HEK293T (cell line): ENCODE measurements at regions not wholly inside any gene's neighbourhood (a gene's known extent, or its start where the extent isn't known, plus 50 kb on each side); places are given as distances from the start of the nearest gene placed in this dataset.
A peak's percentile ranks its signal among the peaks of the same experiment; 100 is the strongest.

Experiments used
- CTCF ChIA-PET: fragments of 350-600 bp; formaldehyde crosslinking; extraction: SDS; loops from one replicate; lab custom pipeline; 2021; ENCODE audit warnings: antibody characterized with exemption, inconsistent platforms; lab: Yijun Ruan, JAX
- POLR2A ChIA-PET: fragments of 350-600 bp; formaldehyde crosslinking; extraction: SDS; loops from one replicate; lab custom pipeline; 2020; ENCODE audit warnings: antibody characterized with exemption, inconsistent platforms; lab: Yijun Ruan, JAX
- DNase-seq: peaks from one replicate; pipeline ENCODE4 v3.0.0; 2012; ENCODE audit warnings: mixed read lengths; ENCODE audit errors: extremely low spot score
- ARNT ChIP-seq: fragments of 450-650 bp; IDR thresholded peaks from 2 replicates; pipeline ENCODE4 v1.6.1; 2017; ENCODE audit warnings: mild to moderate bottlenecking
- BHLHE40 ChIP-seq: fragments of 450-650 bp; IDR thresholded peaks from 2 replicates; pipeline ENCODE4 v1.6.1; 2016; ENCODE audit warnings: mild to moderate bottlenecking, moderate library complexity, borderline replicate concordance
- CTBP1 ChIP-seq: fragments of 450-650 bp; IDR thresholded peaks from 2 replicates; pipeline ENCODE4 v1.6.1; 2016; ENCODE audit warnings: borderline replicate concordance
- ELF4 ChIP-seq: fragments of 450-650 bp; IDR thresholded peaks from 2 replicates; pipeline ENCODE4 v1.6.1; 2017; ENCODE audit warnings: antibody characterized with exemption
- FOXA1 ChIP-seq: fragments of 450-650 bp; IDR thresholded peaks from 2 replicates; pipeline ENCODE4 v1.6.1; 2016; ENCODE audit warnings: mild to moderate bottlenecking
- FOXK2 ChIP-seq: fragments of 450-650 bp; IDR thresholded peaks from 2 replicates; pipeline ENCODE4 v1.6.1; 2016; ENCODE audit warnings: mild to moderate bottlenecking
- FOXM1 ChIP-seq: fragments of 450-650 bp; IDR thresholded peaks from 2 replicates; pipeline ENCODE4 v1.6.1; 2017; ENCODE audit warnings: mild to moderate bottlenecking, borderline replicate concordance
- HDGF ChIP-seq: fragments of 450-650 bp; IDR thresholded peaks from 2 replicates; pipeline ENCODE4 v1.6.1; 2017; ENCODE audit warnings: antibody characterized with exemption, borderline replicate concordance
- L3MBTL2 ChIP-seq: fragments of 450-650 bp; conservative IDR thresholded peaks from 2 replicates; pipeline ENCODE4 v1.6.1; 2016; ENCODE audit warnings: mild to moderate bottlenecking
- LEF1 ChIP-seq: fragments of 450-650 bp; IDR thresholded peaks from 2 replicates; pipeline ENCODE4 v1.6.1; 2017; ENCODE audit warnings: mild to moderate bottlenecking, borderline replicate concordance
- NFRKB ChIP-seq: fragments of 450-650 bp; IDR thresholded peaks from 2 replicates; pipeline ENCODE4 v1.6.1; 2016; ENCODE audit warnings: mild to moderate bottlenecking, moderate library complexity
- SP1 ChIP-seq: fragments of 450-650 bp; IDR thresholded peaks from 2 replicates; pipeline ENCODE4 v1.6.1; 2017
- SUZ12 ChIP-seq: fragments of 450-650 bp; IDR thresholded peaks from 2 replicates; pipeline ENCODE4 v1.6.1; 2016; ENCODE audit warnings: mild to moderate bottlenecking
- TARDBP ChIP-seq: fragments of 450-650 bp; IDR thresholded peaks from 2 replicates; pipeline ENCODE4 v1.6.1; 2016
- ZNF384 ChIP-seq: fragments of 450-650 bp; IDR thresholded peaks from 2 replicates; pipeline ENCODE4 v1.6.1; 2016
- TF ChIP-seq, protein P1 (sequence below): fragments of 450-650 bp; IDR thresholded peaks from 2 replicates; pipeline ENCODE4 v1.6.1; 2016

DNA sequence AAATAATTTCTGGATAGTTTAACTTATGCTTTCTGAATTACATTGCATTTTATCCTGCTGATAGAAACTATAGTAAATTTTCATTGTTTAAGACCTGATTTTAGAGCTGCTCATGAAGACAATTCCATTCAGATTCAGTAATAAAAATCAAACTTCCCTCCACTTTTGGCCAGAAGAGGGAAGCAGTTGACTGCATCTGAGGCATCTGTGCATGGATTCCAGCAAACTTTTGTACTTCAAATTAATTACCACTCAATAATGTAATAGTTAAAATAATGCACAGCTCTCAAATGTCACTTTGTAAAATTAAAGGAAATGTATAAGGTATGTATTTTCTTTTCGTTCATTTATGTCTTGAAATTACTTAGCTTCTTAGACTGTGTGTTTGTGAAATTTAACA is 64.2 kb upstream of the SLC35B3 start:
- CTCF ChIA-PET: interaction anchor here (0.6 to 1.3 kb wide), 4 partner anchors 18 to 208 kb away, joined by 3 read pairs; no protein-coding TSS in a partner anchor
- DNase-seq: peak; percentile 14
- TF ChIP-seq, protein P1, sequence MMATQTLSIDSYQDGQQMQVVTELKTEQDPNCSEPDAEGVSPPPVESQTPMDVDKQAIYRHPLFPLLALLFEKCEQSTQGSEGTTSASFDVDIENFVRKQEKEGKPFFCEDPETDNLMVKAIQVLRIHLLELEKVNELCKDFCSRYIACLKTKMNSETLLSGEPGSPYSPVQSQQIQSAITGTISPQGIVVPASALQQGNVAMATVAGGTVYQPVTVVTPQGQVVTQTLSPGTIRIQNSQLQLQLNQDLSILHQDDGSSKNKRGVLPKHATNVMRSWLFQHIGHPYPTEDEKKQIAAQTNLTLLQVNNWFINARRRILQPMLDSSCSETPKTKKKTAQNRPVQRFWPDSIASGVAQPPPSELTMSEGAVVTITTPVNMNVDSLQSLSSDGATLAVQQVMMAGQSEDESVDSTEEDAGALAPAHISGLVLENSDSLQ: no peak
- no peak for TF ChIP-seq NFRKB
- TF ChIP-seq ARNT: no peak
- no peak for TF ChIP-seq SUZ12
- TF ChIP-seq TARDBP: no peak
- POLR2A ChIA-PET: no interaction called here

- DNase-seq: no peak
- CTCF ChIA-PET: no interaction called here
- POLR2A ChIA-PET: no interaction called here
Observed at GRCh38 chr6:8494730-8495129, 59.4 kb upstream of the SLC35B3 start.

GRCh38 chr6:8492536-8493133 is 57.3 kb upstream of the SLC35B3 start:
- CTCF ChIA-PET: interaction anchor here (1.4 kb wide), 1 partner anchor 11 kb away, joined by 4 read pairs; no protein-coding TSS in a partner anchor
- no peak for DNase-seq
- no peak for TF ChIP-seq FOXA1
- TF ChIP-seq ELF4: no peak
- TF ChIP-seq ARNT: no peak
- no peak for TF ChIP-seq FOXM1
- no peak for TF ChIP-seq NFRKB
- TF ChIP-seq SP1: no peak
- TF ChIP-seq LEF1: no peak
- TF ChIP-seq, protein P1: no peak
- no peak for TF ChIP-seq ZNF384
- TF ChIP-seq SUZ12: no peak
- no peak for TF ChIP-seq BHLHE40
- no peak for TF ChIP-seq TARDBP
- TF ChIP-seq HDGF: no peak
- no peak for TF ChIP-seq CTBP1
- no peak for TF ChIP-seq L3MBTL2
- TF ChIP-seq FOXK2: no peak
- POLR2A ChIA-PET: no interaction called here

More at GRCh38 chr6:8494730-8495129, 59.4 kb upstream of the SLC35B3 start:
- TF ChIP-seq LEF1 (no peak), CTBP1 (no peak), SUZ12 (no peak), L3MBTL2 (no peak), FOXM1 (no peak), NFRKB (no peak), ZNF384 (no peak)
